ENCODE measurements at regions not wholly inside any gene's neighbourhood (a gene's known extent, or its start where the extent isn't known, plus 50 kb on each side); places are given as distances from the start of the nearest gene placed in this dataset.

DNA sequence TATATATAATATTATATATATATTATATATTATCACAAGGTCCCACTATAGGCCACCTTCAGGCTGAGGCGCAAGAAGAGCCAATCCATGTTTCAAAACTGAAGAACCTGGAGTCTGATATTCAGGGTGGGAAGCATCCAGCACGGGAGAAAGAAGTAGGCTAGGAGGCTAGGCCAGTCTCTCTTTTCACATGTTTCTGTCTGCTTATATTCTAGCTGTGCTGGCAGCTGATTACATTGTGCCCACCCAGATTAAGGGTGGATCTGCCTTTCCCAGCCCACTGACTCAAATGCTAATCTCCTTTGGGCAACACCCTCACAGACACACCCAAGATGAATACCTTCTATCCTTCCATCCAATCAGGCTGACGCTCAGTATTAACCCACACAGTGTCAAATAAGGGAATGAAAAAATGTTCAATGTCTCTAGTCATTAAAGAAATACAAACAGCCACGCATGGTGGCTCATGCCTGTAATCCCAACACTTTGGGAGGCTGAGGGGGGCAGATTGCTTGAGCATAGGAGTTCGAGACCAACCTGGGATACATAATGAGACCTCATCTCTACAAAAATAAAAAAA is 135.4 kb upstream of the PCBD1 start:
- H3K4me1 ChIP-seq (ENCODE audit: control insufficient read depth, insufficient read depth, low read length), result no peaks in the 10 kb centered on the region
- no peak overlapping the region for H2BK120ac ChIP-seq (ENCODE audit: low read depth, low read length)
- no peak overlapping the region for H3K23ac ChIP-seq (ENCODE audit: low read depth, low read length)
- no peaks in the 10 kb centered on the region for H4K20me1 ChIP-seq (ENCODE audit: insufficient read depth, low read length)
- TF ChIP-seq, protein P1, sequence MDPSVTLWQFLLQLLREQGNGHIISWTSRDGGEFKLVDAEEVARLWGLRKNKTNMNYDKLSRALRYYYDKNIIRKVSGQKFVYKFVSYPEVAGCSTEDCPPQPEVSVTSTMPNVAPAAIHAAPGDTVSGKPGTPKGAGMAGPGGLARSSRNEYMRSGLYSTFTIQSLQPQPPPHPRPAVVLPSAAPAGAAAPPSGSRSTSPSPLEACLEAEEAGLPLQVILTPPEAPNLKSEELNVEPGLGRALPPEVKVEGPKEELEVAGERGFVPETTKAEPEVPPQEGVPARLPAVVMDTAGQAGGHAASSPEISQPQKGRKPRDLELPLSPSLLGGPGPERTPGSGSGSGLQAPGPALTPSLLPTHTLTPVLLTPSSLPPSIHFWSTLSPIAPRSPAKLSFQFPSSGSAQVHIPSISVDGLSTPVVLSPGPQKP (IDR thresholded peaks at IDR 0.05; ENCODE audit: borderline replicate concordance, low read depth, low read length), result no peak
- TF ChIP-seq MAZ (IDR thresholded peaks at IDR 0.05; ENCODE audit: borderline replicate concordance, low read depth, low read length), result no peak
- TF ChIP-seq RAD21 (IDR thresholded peaks at IDR 0.05; ENCODE audit: low read length), result no peak
- H3K27ac ChIP-seq (ENCODE audit: insufficient read depth, low read length), result no peak overlapping the region
- no peak overlapping the region for H2BK20ac ChIP-seq (ENCODE audit: low read depth, low read length)
- H3K4me3 ChIP-seq (ENCODE audit: insufficient read depth, low read depth, low read length), result no peak overlapping the region
- H2AFZ ChIP-seq (replicated peaks; ENCODE audit: low read length, poor library complexity), result no peak overlapping the region
- no peak overlapping the region for H3K56ac ChIP-seq (ENCODE audit: extremely low read depth, insufficient read depth, low read length)
- H4K8ac ChIP-seq (ENCODE audit: low read depth in 2 of 2, low read length in 2 of 2), result no peak overlapping the region
- no TSS peak for BruUV-seq (replicated peaks)
- dilution Hi-C loops (cut with HindIII; ENCODE audit: low sequenced_read_pairs, unreplicated experiment), result no loop called here
- POLR2A ChIA-PET (ENCODE audit: unreplicated experiment), result no interaction called here
- H3K4ac ChIP-seq (ENCODE audit: low read depth, low read length), result no peak overlapping the region
- H3K18ac ChIP-seq (ENCODE audit: low read depth, low read length), result no peak overlapping the region
- no peak overlapping the region for H3K9ac ChIP-seq (ENCODE audit: low read depth, low read length)
- ATAC-seq (ENCODE audit: low read depth), result no peak
- H3K27me3 ChIP-seq (ENCODE audit: control insufficient read depth, insufficient read depth, low read length), result peaks cover 8% of the 10 kb centered on the region; the same call in 1 of the 2 replicates
- H2BK15ac ChIP-seq (ENCODE audit: low read depth, low read length), result no peak overlapping the region
- no peaks in the 10 kb centered on the region for H3K36me3 ChIP-seq (ENCODE audit: control insufficient read depth, insufficient read depth, low read length)
- WGBS, 2 experiments (ENCODE audit: extremely low coverage in 2 of 2, insufficient read length in 1 of 2), result no CpG with 5 or more reads among the region's 5 CpGs
- H4K5ac ChIP-seq (ENCODE audit: low read depth, low read length), result no peak overlapping the region
- no peak overlapping the region for H2BK5ac ChIP-seq (ENCODE audit: low read depth, low read length, poor library complexity, severe bottlenecking)
- no peak overlapping the region for H4K91ac ChIP-seq (ENCODE audit: insufficient read depth, low read depth, low read length)
- no peaks in the 10 kb centered on the region for H3K9me1 ChIP-seq (ENCODE audit: insufficient read depth, low read length)
- no peak overlapping the region for H2AK5ac ChIP-seq (ENCODE audit: low read depth, low read length)
- no peak overlapping the region for H3K4me2 ChIP-seq (ENCODE audit: low read depth, low read length)
- H3K14ac ChIP-seq (replicated peaks; ENCODE audit: low read depth, low read length), result no peak overlapping the region
- H3K9me3 ChIP-seq (ENCODE audit: control insufficient read depth, insufficient read depth, low read length), result 0 out of 2 replicates have a peak, but pooled peaks cover 2% of the 10 kb centered on the region
- DNase-seq, result no peak
- intact Hi-C loops (cut with micrococcal nuclease), result no loop called here
- in situ Hi-C loops (cut with MboI; ENCODE audit: low sequenced_read_pairs), result no loop called here
- H3K79me1 ChIP-seq (ENCODE audit: low read depth in 1 of 2, low read length in 2 of 2), result no peaks in the 10 kb centered on the region
- no peak overlapping the region for H2AK9ac ChIP-seq (replicated peaks; ENCODE audit: low read depth, low read length, poor library complexity)
- CTCF ChIA-PET, result no interaction called here

All from IMR-90 (cell line).